Parathyroid adenoma (tissue), 2 donors: ENCODE measurements at regions not wholly inside any gene's neighbourhood (a gene's known extent, or its start where the extent isn't known, plus 50 kb on each side); places are given as distances from the start of the nearest gene placed in this dataset.

Experiments
- H2AFZ ChIP-seq: fragments of 300-600 bp; sonication (generic); one replicate; pipeline ENCODE4 v1.7.0; 2017; ENCODE audit warnings: antibody characterized with exemption, mild to moderate bottlenecking
- H3K27ac ChIP-seq: fragments of 300-600 bp; sonication (generic); one replicate; pipeline ENCODE4 v1.7.0; 2017
- H3K27me3 ChIP-seq: fragments of 300-600 bp; sonication (generic); one replicate; pipeline ENCODE4 v1.7.0; 2017; ENCODE audit warnings: low read length; ENCODE audit not compliant: control insufficient read depth, insufficient read depth
- H3K36me3 ChIP-seq: fragments of 300-600 bp; sonication (generic); one replicate; pipeline ENCODE4 v1.7.0; 2017; ENCODE audit warnings: low read length; ENCODE audit not compliant: control insufficient read depth, insufficient read depth
- H3K4me1 ChIP-seq: fragments of 300-600 bp; sonication (generic); one replicate; pipeline ENCODE4 v1.7.0; 2017; ENCODE audit warnings: control low read depth
- H3K4me2 ChIP-seq: fragments of 300-600 bp; sonication (generic); one replicate; pipeline ENCODE4 v1.7.0; 2017; ENCODE audit warnings: low read length
- H3K4me3 ChIP-seq: fragments of 300-600 bp; sonication (generic); one replicate; pipeline ENCODE4 v1.7.0; 2017; ENCODE audit warnings: low read depth, low read length
- H3K79me2 ChIP-seq: fragments of 300-600 bp; sonication (generic); one replicate; pipeline ENCODE4 v1.7.0; 2017; ENCODE audit warnings: control low read depth
- H3K9ac ChIP-seq: fragments of 300-600 bp; sonication (generic); one replicate; pipeline ENCODE4 v1.7.0; 2017; ENCODE audit warnings: mild to moderate bottlenecking
- H3K9me3 ChIP-seq: fragments of 300-600 bp; sonication (generic); one replicate; pipeline ENCODE4 v1.7.0; 2017; ENCODE audit warnings: low read length; ENCODE audit not compliant: control insufficient read depth
- TF ChIP-seq, protein P1 (sequence below): fragments of 300-600 bp; sonication (generic); IDR thresholded peaks from one replicate; pipeline ENCODE4 v1.7.0; 2017; ENCODE audit warnings: antibody characterized with exemption, mild to moderate bottlenecking
- donor health status: primary hyperparathyroidism.

DNA sequence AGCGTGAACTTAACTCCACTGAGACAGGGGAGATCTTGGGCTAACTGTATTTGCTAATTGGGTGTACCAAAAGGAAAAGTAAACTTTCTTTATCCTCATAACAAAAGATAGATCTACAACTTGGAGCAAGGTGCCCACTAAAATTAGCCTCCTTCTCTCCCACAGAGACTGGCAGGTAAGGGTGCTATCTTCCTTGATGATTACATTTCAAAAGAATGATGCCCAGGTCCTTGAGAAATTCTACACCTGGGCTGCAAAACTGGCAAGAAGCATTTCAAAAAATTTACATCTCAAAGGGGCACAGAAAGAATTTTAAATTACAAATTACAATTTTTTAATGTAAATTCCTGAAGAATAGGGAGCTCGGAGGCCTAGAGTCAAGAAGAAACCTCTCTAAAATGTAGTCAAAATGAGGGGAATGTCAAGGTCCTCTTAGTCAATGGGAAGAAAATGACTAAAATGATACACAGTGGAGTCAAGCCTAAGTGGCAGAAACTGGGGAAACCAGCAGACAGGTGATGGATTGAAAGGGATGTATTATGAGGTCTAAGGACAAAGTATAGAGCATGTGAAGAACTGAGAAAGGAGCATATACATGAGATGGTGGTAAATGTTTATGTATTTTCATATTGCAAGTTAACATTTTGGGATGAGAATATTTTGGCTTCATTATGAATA, 348.3 kb upstream of the TUSC1 start:
- no peaks in the 10 kb centered on the region for H3K79me2 ChIP-seq
- H3K27ac ChIP-seq = no peak overlapping the region
- H3K4me1 ChIP-seq = no peaks in the 10 kb centered on the region
- H3K27me3 ChIP-seq = no peaks in the 10 kb centered on the region
- TF ChIP-seq, protein P1, sequence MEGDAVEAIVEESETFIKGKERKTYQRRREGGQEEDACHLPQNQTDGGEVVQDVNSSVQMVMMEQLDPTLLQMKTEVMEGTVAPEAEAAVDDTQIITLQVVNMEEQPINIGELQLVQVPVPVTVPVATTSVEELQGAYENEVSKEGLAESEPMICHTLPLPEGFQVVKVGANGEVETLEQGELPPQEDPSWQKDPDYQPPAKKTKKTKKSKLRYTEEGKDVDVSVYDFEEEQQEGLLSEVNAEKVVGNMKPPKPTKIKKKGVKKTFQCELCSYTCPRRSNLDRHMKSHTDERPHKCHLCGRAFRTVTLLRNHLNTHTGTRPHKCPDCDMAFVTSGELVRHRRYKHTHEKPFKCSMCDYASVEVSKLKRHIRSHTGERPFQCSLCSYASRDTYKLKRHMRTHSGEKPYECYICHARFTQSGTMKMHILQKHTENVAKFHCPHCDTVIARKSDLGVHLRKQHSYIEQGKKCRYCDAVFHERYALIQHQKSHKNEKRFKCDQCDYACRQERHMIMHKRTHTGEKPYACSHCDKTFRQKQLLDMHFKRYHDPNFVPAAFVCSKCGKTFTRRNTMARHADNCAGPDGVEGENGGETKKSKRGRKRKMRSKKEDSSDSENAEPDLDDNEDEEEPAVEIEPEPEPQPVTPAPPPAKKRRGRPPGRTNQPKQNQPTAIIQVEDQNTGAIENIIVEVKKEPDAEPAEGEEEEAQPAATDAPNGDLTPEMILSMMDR = no peak
- no peak overlapping the region for H3K4me2 ChIP-seq
- H3K9ac ChIP-seq = no peak overlapping the region
- H3K9me3 ChIP-seq = no peaks in the 10 kb centered on the region
- no peak overlapping the region for H2AFZ ChIP-seq
- H3K4me3 ChIP-seq = no peak overlapping the region
- no peaks in the 10 kb centered on the region for H3K36me3 ChIP-seq

DNA sequence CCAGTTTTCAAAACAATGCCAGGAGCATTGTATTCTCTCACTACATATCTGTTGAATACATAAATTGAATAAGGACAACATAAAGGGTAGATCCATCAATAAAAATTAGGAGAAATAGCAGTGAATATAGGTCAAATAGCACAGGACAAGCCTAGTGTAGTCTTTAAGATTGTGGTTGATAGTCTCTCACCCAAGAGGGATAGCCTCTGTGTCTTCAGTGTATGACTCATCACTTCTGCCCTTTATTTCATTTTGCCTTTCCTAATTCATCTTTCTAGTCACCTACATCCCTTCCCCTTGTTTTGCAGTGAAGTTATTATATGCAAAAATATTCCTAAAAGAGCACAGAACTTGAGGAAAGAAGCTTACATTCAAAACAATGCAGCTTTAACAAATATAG, 335.0 kb upstream of the TUSC1 start:
- no peaks in the 10 kb centered on the region for H3K9me3 ChIP-seq
- no peak overlapping the region for H3K27ac ChIP-seq
- no peak overlapping the region for H3K4me2 ChIP-seq
- no peaks in the 10 kb centered on the region for H3K27me3 ChIP-seq
- no peaks in the 10 kb centered on the region for H3K36me3 ChIP-seq
- H3K4me3 ChIP-seq = no peak overlapping the region
- H2AFZ ChIP-seq = no peak overlapping the region
- H3K4me1 ChIP-seq = no peaks in the 10 kb centered on the region
- H3K9ac ChIP-seq = no peak overlapping the region
- TF ChIP-seq, protein P1 = no peak
- no peaks in the 10 kb centered on the region for H3K79me2 ChIP-seq

DNA sequence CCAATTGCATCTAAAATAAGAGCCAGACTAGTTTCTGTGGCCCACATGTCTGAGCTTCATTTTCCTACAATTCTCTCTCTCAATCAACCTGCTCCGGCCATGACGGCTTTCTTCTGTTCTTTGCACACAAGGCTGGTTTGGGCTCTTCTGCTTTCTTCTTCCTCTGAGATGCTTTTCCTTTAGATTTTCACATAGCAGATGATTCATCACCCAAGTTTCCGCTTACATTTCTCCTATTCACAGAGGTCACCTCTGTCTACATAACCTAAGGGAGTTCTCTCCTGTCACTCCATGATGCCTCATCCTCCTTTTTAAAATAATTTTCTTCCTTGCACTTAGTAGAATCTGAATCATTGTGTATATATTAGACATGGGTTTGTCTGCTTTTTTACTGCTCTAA, 334.6 kb upstream of the TUSC1 start:
- no peaks in the 10 kb centered on the region for H3K79me2 ChIP-seq
- H3K9ac ChIP-seq = no peak overlapping the region
- TF ChIP-seq, protein P1 = no peak
- H3K27me3 ChIP-seq = no peaks in the 10 kb centered on the region
- no peak overlapping the region for H3K27ac ChIP-seq
- no peak overlapping the region for H3K4me2 ChIP-seq
- no peak overlapping the region for H2AFZ ChIP-seq
- H3K9me3 ChIP-seq = no peaks in the 10 kb centered on the region
- H3K4me3 ChIP-seq = no peak overlapping the region
- no peaks in the 10 kb centered on the region for H3K4me1 ChIP-seq
- no peaks in the 10 kb centered on the region for H3K36me3 ChIP-seq

DNA sequence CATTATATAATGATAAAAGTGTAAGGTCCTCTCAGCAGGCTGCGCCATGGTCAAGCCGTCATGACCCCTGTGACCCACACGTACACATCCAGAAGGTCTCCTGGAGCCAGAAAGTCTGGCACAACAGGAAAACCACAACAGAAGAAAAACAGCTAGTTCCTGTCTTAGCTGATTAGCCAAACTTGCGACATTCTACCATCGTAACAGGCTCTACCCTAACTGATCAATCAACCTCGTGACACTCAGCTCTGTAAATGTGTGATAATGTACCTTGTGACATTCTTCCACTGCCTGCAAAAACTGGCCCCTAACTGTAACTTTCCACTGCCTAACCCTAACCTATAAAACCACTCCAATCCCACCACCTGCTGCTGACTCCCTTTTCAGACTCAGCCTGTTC, 316.4 kb upstream of the TUSC1 start:
- no peaks in the 10 kb centered on the region for H3K79me2 ChIP-seq
- H2AFZ ChIP-seq = no peak overlapping the region
- H3K9me3 ChIP-seq = no peaks in the 10 kb centered on the region
- H3K4me1 ChIP-seq = no peaks in the 10 kb centered on the region
- no peak overlapping the region for H3K4me2 ChIP-seq
- no peak overlapping the region for H3K9ac ChIP-seq
- H3K27me3 ChIP-seq = no peaks in the 10 kb centered on the region
- no peak overlapping the region for H3K27ac ChIP-seq
- no peaks in the 10 kb centered on the region for H3K36me3 ChIP-seq
- H3K4me3 ChIP-seq = no peak overlapping the region
- TF ChIP-seq, protein P1 = no peak

DNA sequence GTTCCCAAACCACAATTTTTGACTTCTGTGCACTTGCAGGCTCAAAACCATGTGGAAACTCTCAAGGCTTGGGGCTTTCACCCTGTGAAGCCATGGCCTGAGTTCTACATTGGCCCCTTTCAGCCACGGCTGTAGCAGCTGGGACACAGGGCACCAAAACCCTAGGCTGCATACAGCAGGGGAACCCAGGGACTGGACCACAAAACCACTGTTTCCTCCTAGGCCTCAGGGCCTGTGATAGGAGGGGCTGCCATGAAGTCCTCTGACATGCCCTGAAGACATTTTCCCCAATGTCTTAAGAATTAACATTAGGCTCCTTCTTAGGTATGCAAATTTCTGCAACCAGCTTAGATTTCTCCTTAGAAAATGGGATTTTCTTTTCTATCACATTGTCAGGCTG, 312.1 kb upstream of the TUSC1 start:
- Histone ChIP-seq H3K4me2 (no peak overlapping the region), H3K4me3 (no peak overlapping the region), H2AFZ (no peak overlapping the region), H3K79me2 (no peaks in the 10 kb centered on the region), H3K4me1 (no peaks in the 10 kb centered on the region), H3K27me3 (no peaks in the 10 kb centered on the region), H3K27ac (no peak overlapping the region), H3K9ac (no peak overlapping the region), H3K36me3 (no peaks in the 10 kb centered on the region), H3K9me3 (no peaks in the 10 kb centered on the region)
- TF ChIP-seq, protein P1 = no peak
